ENCODE measurements at regions not wholly inside any gene's neighbourhood (a gene's known extent, or its start where the extent isn't known, plus 50 kb on each side); places are given as distances from the start of the nearest gene placed in this dataset.

DNA sequence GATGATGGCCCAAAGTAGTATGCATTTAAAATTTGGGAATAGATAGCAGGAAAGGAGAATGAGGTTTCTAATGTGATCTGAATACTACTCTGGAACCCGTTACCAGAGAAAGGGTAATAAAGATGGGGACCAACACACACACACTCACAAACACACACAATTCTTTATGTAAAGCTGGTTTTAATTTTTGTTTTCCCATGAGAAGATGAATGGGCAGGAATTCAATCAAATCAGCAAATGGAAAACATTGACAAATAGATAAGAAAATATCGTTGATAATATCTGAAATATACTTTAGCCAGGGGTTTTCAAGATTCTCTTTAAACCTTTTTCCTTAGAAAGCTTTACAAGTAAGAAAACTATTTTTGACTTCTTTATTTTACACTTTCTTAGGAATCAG is 303.0 kb downstream of the PRL start:
- TF ChIP-seq, protein P1, sequence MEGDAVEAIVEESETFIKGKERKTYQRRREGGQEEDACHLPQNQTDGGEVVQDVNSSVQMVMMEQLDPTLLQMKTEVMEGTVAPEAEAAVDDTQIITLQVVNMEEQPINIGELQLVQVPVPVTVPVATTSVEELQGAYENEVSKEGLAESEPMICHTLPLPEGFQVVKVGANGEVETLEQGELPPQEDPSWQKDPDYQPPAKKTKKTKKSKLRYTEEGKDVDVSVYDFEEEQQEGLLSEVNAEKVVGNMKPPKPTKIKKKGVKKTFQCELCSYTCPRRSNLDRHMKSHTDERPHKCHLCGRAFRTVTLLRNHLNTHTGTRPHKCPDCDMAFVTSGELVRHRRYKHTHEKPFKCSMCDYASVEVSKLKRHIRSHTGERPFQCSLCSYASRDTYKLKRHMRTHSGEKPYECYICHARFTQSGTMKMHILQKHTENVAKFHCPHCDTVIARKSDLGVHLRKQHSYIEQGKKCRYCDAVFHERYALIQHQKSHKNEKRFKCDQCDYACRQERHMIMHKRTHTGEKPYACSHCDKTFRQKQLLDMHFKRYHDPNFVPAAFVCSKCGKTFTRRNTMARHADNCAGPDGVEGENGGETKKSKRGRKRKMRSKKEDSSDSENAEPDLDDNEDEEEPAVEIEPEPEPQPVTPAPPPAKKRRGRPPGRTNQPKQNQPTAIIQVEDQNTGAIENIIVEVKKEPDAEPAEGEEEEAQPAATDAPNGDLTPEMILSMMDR (IDR thresholded peaks at IDR 0.05; ENCODE audit: low read length) = no peak
- no peak for TF ChIP-seq EZH2 (IDR thresholded peaks at IDR 0.05; ENCODE audit: borderline replicate concordance, low read length)

All from OCI-LY1 (cell line).